ENCODE measurements at regions not wholly inside any gene's neighbourhood (a gene's known extent, or its start where the extent isn't known, plus 50 kb on each side); places are given as distances from the start of the nearest gene placed in this dataset.

DNA sequence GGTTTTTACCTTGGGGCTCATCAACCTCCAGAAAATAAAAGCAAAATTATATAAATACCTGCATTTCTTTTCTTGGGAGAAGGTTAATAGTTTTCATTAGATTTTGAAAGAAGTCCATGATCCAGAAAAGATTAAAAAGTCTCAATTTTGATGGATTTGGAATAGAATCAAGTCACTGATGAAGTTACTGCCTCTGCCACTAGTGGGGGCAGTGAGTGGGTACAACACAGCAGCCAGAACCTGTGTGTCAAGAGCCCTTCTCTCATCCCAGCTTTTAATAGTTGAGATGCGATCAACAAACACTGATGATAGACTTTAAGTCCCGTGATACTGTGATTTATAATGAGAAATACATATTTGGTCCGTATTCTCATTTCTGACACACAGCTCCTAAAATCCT, 686.7 kb downstream of the DIAPH3 start:
- TF ChIP-seq, protein P1, sequence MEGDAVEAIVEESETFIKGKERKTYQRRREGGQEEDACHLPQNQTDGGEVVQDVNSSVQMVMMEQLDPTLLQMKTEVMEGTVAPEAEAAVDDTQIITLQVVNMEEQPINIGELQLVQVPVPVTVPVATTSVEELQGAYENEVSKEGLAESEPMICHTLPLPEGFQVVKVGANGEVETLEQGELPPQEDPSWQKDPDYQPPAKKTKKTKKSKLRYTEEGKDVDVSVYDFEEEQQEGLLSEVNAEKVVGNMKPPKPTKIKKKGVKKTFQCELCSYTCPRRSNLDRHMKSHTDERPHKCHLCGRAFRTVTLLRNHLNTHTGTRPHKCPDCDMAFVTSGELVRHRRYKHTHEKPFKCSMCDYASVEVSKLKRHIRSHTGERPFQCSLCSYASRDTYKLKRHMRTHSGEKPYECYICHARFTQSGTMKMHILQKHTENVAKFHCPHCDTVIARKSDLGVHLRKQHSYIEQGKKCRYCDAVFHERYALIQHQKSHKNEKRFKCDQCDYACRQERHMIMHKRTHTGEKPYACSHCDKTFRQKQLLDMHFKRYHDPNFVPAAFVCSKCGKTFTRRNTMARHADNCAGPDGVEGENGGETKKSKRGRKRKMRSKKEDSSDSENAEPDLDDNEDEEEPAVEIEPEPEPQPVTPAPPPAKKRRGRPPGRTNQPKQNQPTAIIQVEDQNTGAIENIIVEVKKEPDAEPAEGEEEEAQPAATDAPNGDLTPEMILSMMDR (IDR thresholded peaks at IDR 0.05), result no peak
- TF ChIP-seq POLR2A (IDR thresholded peaks at IDR 0.05) (no peak), POLR2AphosphoS5 (IDR thresholded peaks at IDR 0.05) (no peak)

Data from prostate gland (tissue), 2 donors.